HG03457 (cell line): ENCODE measurements at regions not wholly inside any gene's neighbourhood (a gene's known extent, or its start where the extent isn't known, plus 50 kb on each side); places are given as distances from the start of the nearest gene placed in this dataset.
"Not testable (repeated sequence)": the region's sequence is repeated elsewhere in the genome, so short reads cannot be mapped to it uniquely, and the experiment has no call there.

Experiments
- ATAC-seq: cut with Tn5 transposase; IDR thresholded peaks from one replicate; pipeline ENCODE4 v1.9.1; 2021; ENCODE audit warnings: moderate number of reproducible peaks; ENCODE audit not compliant: unreplicated experiment

DNA sequence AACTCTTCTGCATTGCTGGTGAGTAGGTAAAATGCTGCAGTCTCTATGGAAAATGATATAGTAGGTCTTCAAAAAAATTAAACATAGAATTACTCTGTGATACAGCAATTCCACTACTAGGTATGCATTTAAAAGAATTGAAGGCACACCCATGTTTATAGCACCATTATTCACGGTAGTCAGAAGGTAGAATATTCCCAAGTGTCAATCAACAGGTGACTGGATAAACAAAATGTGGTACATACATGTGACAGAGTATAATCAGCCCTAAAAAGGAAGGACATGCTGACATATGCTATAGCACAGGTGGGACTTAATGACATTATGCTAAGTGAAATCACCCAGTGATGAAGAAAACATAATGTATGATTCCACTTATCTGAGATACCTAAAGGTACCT lies 123.3 kb downstream of the CCER1 start:
- ATAC-seq: no peak

- ATAC-seq: no peak
These were observed 125.9 kb downstream of the CCER1 start for GRCh38 chr12:90829044-90829443.

- ATAC-seq: no peak
These were observed 126.4 kb downstream of the CCER1 start for GRCh38 chr12:90828621-90829020.

DNA sequence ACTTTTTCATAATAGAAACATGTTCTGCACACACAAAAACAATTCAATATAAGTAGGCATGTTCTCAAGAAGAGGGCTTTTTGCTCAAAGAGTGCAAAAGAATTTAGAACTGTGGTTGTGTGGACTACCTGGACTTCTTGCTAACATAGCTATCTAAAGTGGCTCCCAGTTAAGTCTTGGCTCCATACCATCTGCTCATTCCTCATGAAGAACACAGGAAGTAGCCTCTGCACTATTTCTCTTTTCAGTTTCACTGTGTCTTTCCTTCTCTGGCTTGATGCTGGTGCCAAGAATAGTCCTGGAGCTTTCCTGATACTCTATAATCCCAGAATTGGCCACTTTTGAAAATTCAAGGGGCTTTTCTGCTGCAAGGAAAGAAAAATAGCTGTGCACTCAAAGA lies 127.4 kb downstream of the CCER1 start:
- ATAC-seq: no peak

GRCh38 chr12:90826036-90826435 lies 128.9 kb downstream of the CCER1 start:
- ATAC-seq: no peak

DNA sequence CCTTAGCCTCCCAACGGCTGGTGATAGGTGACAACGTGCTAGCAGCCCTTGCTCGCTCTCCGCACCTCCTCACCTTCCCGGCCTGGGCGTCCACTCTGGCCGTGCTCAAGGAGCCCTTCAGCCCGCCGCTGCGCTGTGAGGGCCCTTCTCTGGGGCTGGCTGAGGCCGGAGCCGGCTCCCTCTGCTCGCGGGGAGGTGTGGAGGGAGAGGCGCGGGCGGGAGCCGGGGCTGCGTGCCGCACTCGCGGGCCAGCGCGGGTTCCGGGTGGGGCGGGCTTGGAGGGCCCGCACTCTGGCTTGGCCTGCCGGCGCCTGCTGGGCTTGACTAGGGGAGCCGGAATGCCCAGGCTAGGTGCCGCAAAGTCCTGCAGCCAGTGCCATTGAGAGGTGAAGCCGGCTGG lies 131.1 kb downstream of the CCER1 start:
- no peak for ATAC-seq

- no peak for ATAC-seq
These were observed 135.3 kb downstream of the CCER1 start for GRCh38 chr12:90819709-90820108.

- ATAC-seq: no peak
These were observed 138.5 kb downstream of the CCER1 start for GRCh38 chr12:90816353-90817089.

- ATAC-seq: no peak
These were observed 145.0 kb downstream of the CCER1 start for GRCh38 chr12:90809940-90810339.

GRCh38 chr12:90808568-90808967 lies 146.4 kb downstream of the CCER1 start:
- no peak for ATAC-seq

GRCh38 chr12:90802727-90803126 lies 152.2 kb downstream of the CCER1 start:
- no peak for ATAC-seq

DNA sequence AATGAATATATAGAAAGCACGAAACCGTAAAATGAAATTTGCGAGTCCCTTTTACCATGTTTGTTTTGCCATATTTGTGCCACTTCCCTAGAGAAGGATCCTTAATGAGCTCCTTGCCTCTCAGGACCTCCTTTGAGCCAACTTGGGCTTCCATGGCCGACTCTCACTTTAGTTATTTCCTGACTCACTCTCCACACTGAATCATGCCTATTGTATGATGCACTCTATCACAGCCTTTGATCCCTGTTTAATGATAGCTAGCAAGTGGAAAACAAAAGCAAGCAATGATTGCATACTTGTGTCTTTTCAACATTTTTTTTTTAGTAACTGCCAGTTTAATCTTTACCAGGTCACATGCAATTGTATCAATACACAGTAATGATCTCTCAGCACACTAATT lies 153.2 kb downstream of the CCER1 start:
- no peak for ATAC-seq

- ATAC-seq: no peak
These were observed 160.8 kb downstream of the CCER1 start for GRCh38 chr12:90794212-90794611.

GRCh38 chr12:90792718-90793117 lies 162.3 kb downstream of the CCER1 start:
- ATAC-seq: not testable (repeated sequence)

GRCh38 chr12:90791445-90791844 lies 163.5 kb downstream of the CCER1 start:
- no peak for ATAC-seq

GRCh38 chr12:90790747-90791146 lies 164.2 kb downstream of the CCER1 start:
- ATAC-seq: no peak

DNA sequence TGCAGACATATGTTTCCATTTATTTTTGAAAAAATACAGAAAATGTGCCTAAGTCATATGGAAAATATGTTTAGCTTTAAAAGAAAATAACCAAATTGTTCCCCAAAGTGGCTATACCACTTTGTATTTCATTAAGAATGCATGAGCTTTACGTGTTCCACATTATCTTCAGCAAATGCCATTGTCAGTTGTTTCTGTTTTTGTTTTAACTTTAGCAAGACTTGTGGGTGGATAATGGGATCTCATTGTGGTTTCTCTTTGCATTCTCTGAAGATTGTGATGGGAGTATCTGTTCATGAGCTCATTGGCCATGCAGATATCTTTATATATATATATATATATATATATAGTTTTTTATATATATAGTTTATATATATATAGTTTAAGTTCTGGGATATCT lies 181.5 kb downstream of the CCER1 start:
- ATAC-seq: no peak

GRCh38 chr12:90770861-90771260 lies 184.1 kb downstream of the CCER1 start:
- ATAC-seq: no peak

DNA sequence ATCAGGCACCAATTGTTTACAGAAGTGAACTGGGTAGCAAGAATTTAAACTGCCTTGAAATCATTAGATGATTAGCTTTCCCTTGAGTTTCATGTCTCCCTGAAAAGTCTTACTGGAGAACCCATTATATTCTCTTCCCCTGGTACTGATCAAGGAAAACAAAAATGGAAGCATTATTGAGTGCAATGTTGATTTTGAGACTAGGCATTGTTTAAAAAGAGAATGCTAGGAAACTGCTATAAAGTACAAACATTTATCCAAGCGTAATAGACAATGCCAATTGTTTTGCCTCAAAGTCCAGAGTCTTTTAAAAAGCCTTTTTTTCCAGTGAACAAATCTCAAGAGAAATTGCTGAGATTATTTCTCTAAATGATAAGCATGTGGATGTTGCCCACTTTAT lies 197.0 kb downstream of the CCER1 start:
- no peak for ATAC-seq

GRCh38 chr12:90745211-90745610 lies 209.8 kb downstream of the CCER1 start:
- no peak for ATAC-seq

DNA sequence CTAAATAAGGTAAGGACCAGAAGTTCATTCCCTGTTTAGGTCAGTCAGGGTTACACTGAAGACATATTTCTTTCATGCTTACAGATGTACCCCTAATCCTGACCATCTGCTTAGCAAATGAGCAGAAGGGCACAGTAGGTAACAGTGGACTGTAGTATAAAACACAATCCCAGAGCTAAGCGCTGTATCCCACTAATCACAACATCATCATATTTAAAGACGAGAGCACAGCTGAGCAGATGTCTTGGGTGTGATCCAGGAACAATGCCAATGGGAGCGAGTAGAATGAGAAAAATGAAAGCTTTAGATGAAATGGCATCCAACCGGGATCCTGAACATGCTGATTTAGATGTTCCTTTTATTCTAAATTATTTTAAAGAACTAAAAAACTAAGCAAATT lies 213.4 kb downstream of the CCER1 start:
- ATAC-seq: no peak

- ATAC-seq: no peak
These were observed 225.2 kb downstream of the CCER1 start for GRCh38 chr12:90729736-90730135.

DNA sequence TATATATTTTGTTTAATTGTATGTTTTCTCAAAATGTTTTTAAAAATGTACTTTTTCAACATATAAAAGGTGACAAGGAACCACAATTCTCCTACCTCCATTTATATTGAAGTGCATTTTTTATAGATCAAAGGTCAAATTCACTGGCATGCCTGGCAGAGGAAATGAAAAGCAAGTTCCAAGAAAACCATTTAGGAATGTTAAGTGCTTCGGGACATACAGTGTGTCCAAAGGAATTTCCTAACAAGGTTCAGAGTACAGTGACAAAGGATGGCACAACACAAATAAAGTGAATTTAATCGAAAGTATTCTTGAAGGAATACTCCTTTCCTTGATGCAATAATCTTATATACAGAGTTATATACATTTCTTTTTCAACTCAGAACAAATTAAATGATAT lies 242.3 kb downstream of the CCER1 start:
- no peak for ATAC-seq
